Stimulated activated CD8-positive, alpha-beta memory T cell treated with anti-CD3 and anti-CD28 coated beads, Interleukin-2, amount 100 ng/mL, for 48 hours (primary cell): ENCODE measurements at regions not wholly inside any gene's neighbourhood (a gene's known extent, or its start where the extent isn't known, plus 50 kb on each side); places are given as distances from the start of the nearest gene placed in this dataset.

ENCODE experiments used
- DNase-seq, 2 donors: peaks; one replicate each; pipeline ENCODE4 v3.0.0-alpha.2; 2020; ENCODE audit warnings: low read depth in 2 of 2

GRCh38 chr12:115507951-115508722 is 769.4 kb downstream of the MED13L start:
- no peak for DNase-seq

- DNase-seq, result no peak
Measured at GRCh38 chr12:115507560-115507889, 770.0 kb downstream of the MED13L start.

GRCh38 chr12:115506822-115507559 is 770.5 kb downstream of the MED13L start:
- no peak for DNase-seq

- DNase-seq, result no peak
Measured at GRCh38 chr12:115504306-115505290, 772.9 kb downstream of the MED13L start.

- no peak for DNase-seq
Measured at GRCh38 chr12:115500872-115501271, 776.6 kb downstream of the MED13L start.

GRCh38 chr12:115495300-115495699 is 782.2 kb downstream of the MED13L start:
- DNase-seq, result no peak

GRCh38 chr12:115492553-115492952 is 784.9 kb downstream of the MED13L start:
- no peak for DNase-seq

- no peak for DNase-seq
Measured at GRCh38 chr12:115491511-115492250, 785.8 kb downstream of the MED13L start.

GRCh38 chr12:115489253-115489652 is 788.2 kb downstream of the MED13L start:
- no peak for DNase-seq

GRCh38 chr12:115485967-115486366 is 791.5 kb downstream of the MED13L start:
- DNase-seq, result no peak

- DNase-seq, result no peak
Measured at GRCh38 chr12:115485503-115485902, 792.0 kb downstream of the MED13L start.

GRCh38 chr12:115482943-115483342 is 794.5 kb downstream of the MED13L start:
- no peak for DNase-seq

- DNase-seq, result no peak
Measured at GRCh38 chr12:115481141-115481540, 796.4 kb downstream of the MED13L start.

GRCh38 chr12:115478505-115478904 is 794.5 kb upstream of the TBX3 start:
- DNase-seq, result no peak

- no peak for DNase-seq
Measured at GRCh38 chr12:115474539-115475353, 790.8 kb upstream of the TBX3 start.

- DNase-seq, result no peak
Measured at GRCh38 chr12:115473257-115473956, 789.4 kb upstream of the TBX3 start.

GRCh38 chr12:115472852-115473251 is 788.9 kb upstream of the TBX3 start:
- no peak for DNase-seq

GRCh38 chr12:115470977-115471376 is 787.0 kb upstream of the TBX3 start:
- no peak for DNase-seq

GRCh38 chr12:115470526-115470925 is 786.6 kb upstream of the TBX3 start:
- DNase-seq, result no peak

- no peak for DNase-seq
Measured at GRCh38 chr12:115468087-115468510, 784.1 kb upstream of the TBX3 start.
